D721Med (cell line): ENCODE measurements at regions not wholly inside any gene's neighbourhood (a gene's known extent, or its start where the extent isn't known, plus 50 kb on each side); places are given as distances from the start of the nearest gene placed in this dataset.

Experiments used
- DNase-seq: peaks from one replicate; pipeline ENCODE4 v3.0.0; 2011; ENCODE audit warnings: low spot score; ENCODE audit not compliant: insufficient read length
- FAIRE-seq: peaks from 2 replicates; lab custom pipeline; 2011; peaks lifted over from hg19 to GRCh38; lab: Jason Lieb, UNC
- CTCF ChIP-seq: IDR thresholded peaks from 2 replicates; pipeline ENCODE4 v1.5.1; 2012; ENCODE audit warnings: mild to moderate bottlenecking, control low read depth; ENCODE audit not compliant: insufficient read depth; ENCODE audit errors: missing control alignments

- FAIRE-seq (no peak), DNase-seq (no peak)
- TF ChIP-seq CTCF = no peak
Measured at GRCh38 chr3:30504939-30505338, 101.5 kb upstream of the TGFBR2 start.

- DNase-seq (no peak), FAIRE-seq (no peak)
- no peak for TF ChIP-seq CTCF
Measured at GRCh38 chr3:30505866-30506520, 100.4 kb upstream of the TGFBR2 start.

- no peak for DNase-seq
- FAIRE-seq = no peak
- TF ChIP-seq CTCF = no peak
Measured at GRCh38 chr3:30508339-30508738, 98.1 kb upstream of the TGFBR2 start.

GRCh38 chr3:30510596-30510995 is 95.8 kb upstream of the TGFBR2 start:
- FAIRE-seq (no peak), DNase-seq (no peak)
- TF ChIP-seq CTCF = no peak

- no peak for FAIRE-seq
- no peak for DNase-seq
- TF ChIP-seq CTCF = no peak
Measured at GRCh38 chr3:30511524-30512251, 94.7 kb upstream of the TGFBR2 start.

GRCh38 chr3:30512576-30512975 is 93.8 kb upstream of the TGFBR2 start:
- no peak for DNase-seq
- FAIRE-seq = no peak
- TF ChIP-seq CTCF = no peak

- no peak for TF ChIP-seq CTCF
Measured at GRCh38 chr3:30513374-30514152, 92.8 kb upstream of the TGFBR2 start.

More at GRCh38 chr3:30513374-30514152, 92.8 kb upstream of the TGFBR2 start:
- DNase-seq (no peak), FAIRE-seq (no peak)
